ENCODE measurements at regions not wholly inside any gene's neighbourhood (a gene's known extent, or its start where the extent isn't known, plus 50 kb on each side); places are given as distances from the start of the nearest gene placed in this dataset.

GRCh38 chr10:61356354-61356753 is 96.8 kb downstream of the TMEM26 start:
- TF ChIP-seq CTCF (IDR thresholded peaks at IDR 0.05; ENCODE audit: borderline replicate concordance, control extremely low read depth, extremely low read depth, insufficient read depth, missing control alignments) = no peak
- DNase-seq (ENCODE audit: low spot score) = no peak
- in situ Hi-C loops (cut with MboI; ENCODE audit: low sequenced_read_pairs, unreplicated experiment) = no loop called here

- DNase-seq (ENCODE audit: low spot score) = no peak
- TF ChIP-seq CTCF (IDR thresholded peaks at IDR 0.05; ENCODE audit: borderline replicate concordance, control extremely low read depth, extremely low read depth, insufficient read depth, missing control alignments) = no peak
- in situ Hi-C loops (cut with MboI; ENCODE audit: low sequenced_read_pairs, unreplicated experiment) = no loop called here
These were observed 98.0 kb downstream of the TMEM26 start for GRCh38 chr10:61355211-61355610.

- in situ Hi-C loops (cut with MboI; ENCODE audit: low sequenced_read_pairs, unreplicated experiment) = no loop called here
- no peak for TF ChIP-seq CTCF (IDR thresholded peaks at IDR 0.05; ENCODE audit: borderline replicate concordance, control extremely low read depth, extremely low read depth, insufficient read depth, missing control alignments)
- no peak for DNase-seq (ENCODE audit: low spot score)
These were observed 98.7 kb downstream of the TMEM26 start for GRCh38 chr10:61354401-61354975.

- no peak for TF ChIP-seq CTCF (IDR thresholded peaks at IDR 0.05; ENCODE audit: borderline replicate concordance, control extremely low read depth, extremely low read depth, insufficient read depth, missing control alignments)
- DNase-seq (ENCODE audit: low spot score) = no peak
- in situ Hi-C loops (cut with MboI; ENCODE audit: low sequenced_read_pairs, unreplicated experiment) = no loop called here
These were observed 102.4 kb downstream of the TMEM26 start for GRCh38 chr10:61350794-61351193.

GRCh38 chr10:61350068-61350467 is 103.1 kb downstream of the TMEM26 start:
- TF ChIP-seq CTCF (IDR thresholded peaks at IDR 0.05; ENCODE audit: borderline replicate concordance, control extremely low read depth, extremely low read depth, insufficient read depth, missing control alignments) = no peak
- in situ Hi-C loops (cut with MboI; ENCODE audit: low sequenced_read_pairs, unreplicated experiment) = no loop called here
- DNase-seq (ENCODE audit: low spot score) = no peak

GRCh38 chr10:61346796-61347413 is 106.3 kb downstream of the TMEM26 start:
- DNase-seq (ENCODE audit: low spot score) = no peak
- in situ Hi-C loops (cut with MboI; ENCODE audit: low sequenced_read_pairs, unreplicated experiment) = no loop called here
- TF ChIP-seq CTCF (IDR thresholded peaks at IDR 0.05; ENCODE audit: borderline replicate concordance, control extremely low read depth, extremely low read depth, insufficient read depth, missing control alignments) = no peak
